Keratinocyte (primary cell): ENCODE measurements at regions not wholly inside any gene's neighbourhood (a gene's known extent, or its start where the extent isn't known, plus 50 kb on each side); places are given as distances from the start of the nearest gene placed in this dataset.

Experiments used
- DNase-seq: peaks from one replicate; pipeline ENCODE4 v3.0.0-alpha.2; 2011; ENCODE audit warnings: low read depth, missing footprints, low spot score
- FAIRE-seq: peaks from 2 replicates; lab custom pipeline; 2011; peaks lifted over from hg19 to GRCh38; lab: Jason Lieb, UNC
- H2AFZ ChIP-seq: 2 replicates; pipeline ENCODE4 v1.6.0; 2012; ENCODE audit warnings: low read length, control low read depth, inconsistent platforms; ENCODE audit not compliant: control insufficient read depth
- H3K27ac ChIP-seq: 2 replicates; pipeline ENCODE4 v1.5.1; 2011; ENCODE audit warnings: low read length; ENCODE audit not compliant: control insufficient read depth, insufficient read depth
- H3K27me3 ChIP-seq: 3 replicates; pipeline ENCODE4 v1.6.0; 2011; ENCODE audit warnings: low read length; ENCODE audit not compliant: control insufficient read depth, insufficient read depth; ENCODE audit errors: extremely low read depth
- H3K36me3 ChIP-seq, 2 experiments: 2 replicates in 1 of 2; 3 replicates in 1 of 2; pipeline ENCODE4 v1.5.1; 2011; ENCODE audit warnings: low read length in 2 of 2, mild to moderate bottlenecking in 1 of 2; ENCODE audit not compliant: control insufficient read depth in 2 of 2, insufficient read depth in 2 of 2; ENCODE audit errors: extremely low read depth in 1 of 2
- H3K4me1 ChIP-seq: 3 replicates; pipeline ENCODE4 v1.5.1; 2011; ENCODE audit warnings: low read length; ENCODE audit not compliant: control insufficient read depth, insufficient read depth; ENCODE audit errors: extremely low read depth
- H3K4me2 ChIP-seq: 3 replicates; pipeline ENCODE4 v1.6.0; 2011; ENCODE audit warnings: low read depth, low read length; ENCODE audit not compliant: control insufficient read depth, insufficient read depth; ENCODE audit errors: extremely low read depth
- H3K4me3 ChIP-seq, 3 experiments: fragments of 200-600 bp in 1 of 3; sonication (generic) in 1 of 3; 2 replicates in 2 of 3; 3 replicates in 1 of 3; pipeline ENCODE4 v1.5.1; 2011 to 2016; ENCODE audit warnings: low read length in 3 of 3, mild to moderate bottlenecking in 3 of 3, control low read depth in 2 of 3, inconsistent platforms in 1 of 3, low read depth in 1 of 3, mixed read lengths in 1 of 3, mixed run types in 1 of 3, moderate library complexity in 1 of 3; ENCODE audit not compliant: control insufficient read depth in 2 of 3, insufficient read depth in 2 of 3; ENCODE audit errors: extremely low read depth in 1 of 3
- H3K79me2 ChIP-seq: 2 replicates; pipeline ENCODE4 v1.6.0; 2012; ENCODE audit warnings: low read length; ENCODE audit not compliant: control insufficient read depth, insufficient read depth
- H3K9ac ChIP-seq: 3 replicates; pipeline ENCODE4 v1.6.0; 2011; ENCODE audit warnings: low read length; ENCODE audit not compliant: control insufficient read depth, insufficient read depth; ENCODE audit errors: extremely low read depth
- H3K9me1 ChIP-seq: 3 replicates; pipeline ENCODE4 v1.6.0; 2011; ENCODE audit warnings: low read length; ENCODE audit not compliant: control insufficient read depth, insufficient read depth; ENCODE audit errors: extremely low read depth
- H3K9me3 ChIP-seq: 2 replicates; pipeline ENCODE4 v1.5.1; 2012; ENCODE audit warnings: low read depth, low read length; ENCODE audit not compliant: control insufficient read depth
- H4K20me1 ChIP-seq: 3 replicates; pipeline ENCODE4 v1.6.0; 2011; ENCODE audit warnings: low read length; ENCODE audit not compliant: control insufficient read depth, insufficient read depth; ENCODE audit errors: extremely low read depth
- EZH2 ChIP-seq: IDR thresholded peaks from one replicate; pipeline ENCODE4 v1.6.1; 2012; ENCODE audit warnings: inconsistent platforms, mild to moderate bottlenecking, low read length, moderate library complexity
- dilution Hi-C: fragments of 300-500 bp; cut with MboI; formaldehyde crosslinking; loops from one replicate; pipeline ENCODE4 v1.7.0; 2020; ENCODE audit warnings: low sequenced_read_pairs; ENCODE audit not compliant: extremely low pct_ligation_motif_present
- TF ChIP-seq, protein P1 (sequence below), 3 experiments: IDR thresholded peaks in 1 of 3; conservative IDR thresholded peaks in 1 of 3; optimal IDR thresholded peaks in 1 of 3; 2 replicates in 2 of 3; 3 replicates in 1 of 3; pipeline versions ENCODE3 to v1.5.1; 2011; ENCODE audit warnings: low read length in 3 of 3, mild to moderate bottlenecking in 3 of 3, moderate library complexity in 2 of 3, control low read depth in 1 of 3, inconsistent platforms in 1 of 3; ENCODE audit not compliant: insufficient read depth in 2 of 3; ENCODE audit errors: extremely low read depth in 1 of 3

- Histone ChIP-seq H3K4me2 (no peak overlapping the region), H3K4me1 (no peaks in the 10 kb centered on the region), H3K4me3 (no peak overlapping the region), H3K9me3 (no peaks in the 10 kb centered on the region), H3K9me1 (no peaks in the 10 kb centered on the region), H3K36me3 (no peaks in the 10 kb centered on the region), H3K27ac (no peak overlapping the region), H3K79me2 (no peaks in the 10 kb centered on the region), H4K20me1 (no peaks in the 10 kb centered on the region), H3K9ac (no peak overlapping the region), H3K27me3 (no peaks in the 10 kb centered on the region), H2AFZ (no peak overlapping the region)
- DNase-seq (no peak), FAIRE-seq (no peak)
- dilution Hi-C loops, result no loop called here
- TF ChIP-seq, protein P1, sequence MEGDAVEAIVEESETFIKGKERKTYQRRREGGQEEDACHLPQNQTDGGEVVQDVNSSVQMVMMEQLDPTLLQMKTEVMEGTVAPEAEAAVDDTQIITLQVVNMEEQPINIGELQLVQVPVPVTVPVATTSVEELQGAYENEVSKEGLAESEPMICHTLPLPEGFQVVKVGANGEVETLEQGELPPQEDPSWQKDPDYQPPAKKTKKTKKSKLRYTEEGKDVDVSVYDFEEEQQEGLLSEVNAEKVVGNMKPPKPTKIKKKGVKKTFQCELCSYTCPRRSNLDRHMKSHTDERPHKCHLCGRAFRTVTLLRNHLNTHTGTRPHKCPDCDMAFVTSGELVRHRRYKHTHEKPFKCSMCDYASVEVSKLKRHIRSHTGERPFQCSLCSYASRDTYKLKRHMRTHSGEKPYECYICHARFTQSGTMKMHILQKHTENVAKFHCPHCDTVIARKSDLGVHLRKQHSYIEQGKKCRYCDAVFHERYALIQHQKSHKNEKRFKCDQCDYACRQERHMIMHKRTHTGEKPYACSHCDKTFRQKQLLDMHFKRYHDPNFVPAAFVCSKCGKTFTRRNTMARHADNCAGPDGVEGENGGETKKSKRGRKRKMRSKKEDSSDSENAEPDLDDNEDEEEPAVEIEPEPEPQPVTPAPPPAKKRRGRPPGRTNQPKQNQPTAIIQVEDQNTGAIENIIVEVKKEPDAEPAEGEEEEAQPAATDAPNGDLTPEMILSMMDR (optimal IDR thresholded peaks at IDR 0.05 in 1 of 3, IDR thresholded peaks at IDR 0.05 in 1 of 3, conservative IDR thresholded peaks at IDR 0.05 in 1 of 3; ENCODE audit: extremely low read depth in 1 of 3, insufficient read depth in 2 of 3, low read length in 3 of 3), result no peak
- no peak for TF ChIP-seq EZH2
Measured at GRCh38 chrX:1802912-1803311, 188.1 kb downstream of the ASMT start.

DNA sequence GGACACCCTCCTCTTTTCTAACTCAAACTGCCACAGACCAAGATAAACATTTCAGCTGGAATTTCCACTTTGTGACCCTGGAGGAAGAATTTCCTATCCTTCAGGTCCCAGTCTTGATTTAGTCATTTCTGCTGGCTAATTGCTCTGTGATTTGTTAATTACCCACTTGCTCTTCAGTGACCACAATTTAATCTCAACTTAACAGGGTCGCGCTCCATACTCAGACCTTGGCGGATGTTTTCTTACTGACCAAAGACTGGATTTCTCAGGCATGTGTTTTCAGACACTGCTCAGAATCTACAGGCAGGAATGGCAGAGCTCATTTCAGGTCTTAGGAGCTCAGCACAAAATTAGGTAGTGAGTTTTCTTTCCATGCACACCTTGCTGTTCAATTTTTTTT is 188.9 kb downstream of the ASMT start:
- FAIRE-seq (no peak), DNase-seq (no peak)
- TF ChIP-seq, protein P1 (optimal IDR thresholded peaks at IDR 0.05 in 1 of 3, IDR thresholded peaks at IDR 0.05 in 1 of 3, conservative IDR thresholded peaks at IDR 0.05 in 1 of 3; ENCODE audit: extremely low read depth in 1 of 3, insufficient read depth in 2 of 3, low read length in 3 of 3), result no peak
- no peak for TF ChIP-seq EZH2
- Histone ChIP-seq H3K36me3 (no peaks in the 10 kb centered on the region), H3K4me1 (no peaks in the 10 kb centered on the region), H3K27ac (no peak overlapping the region), H2AFZ (no peak overlapping the region), H3K27me3 (no peaks in the 10 kb centered on the region), H3K9ac (no peak overlapping the region), H3K4me3 (no peak overlapping the region), H3K9me3 (no peaks in the 10 kb centered on the region), H3K4me2 (no peak overlapping the region), H3K79me2 (no peaks in the 10 kb centered on the region), H3K9me1 (no peaks in the 10 kb centered on the region), H4K20me1 (no peaks in the 10 kb centered on the region)
- dilution Hi-C loops, result no loop called here
